ENCODE measurements at regions not wholly inside any gene's neighbourhood (a gene's known extent, or its start where the extent isn't known, plus 50 kb on each side); places are given as distances from the start of the nearest gene placed in this dataset.
"Not testable (repeated sequence)": the region's sequence is repeated elsewhere in the genome, so short reads cannot be mapped to it uniquely, and the experiment has no call there.

GRCh38 chr5:17929171-17929570 lies 294.9 kb downstream of the TAF11L14 start:
- no peaks in the 10 kb centered on the region for H3K4me1 ChIP-seq (ENCODE audit: insufficient read depth, low read length)
- no peaks in the 10 kb centered on the region for H3K27me3 ChIP-seq (ENCODE audit: control insufficient read depth in 1 of 2, insufficient read depth in 2 of 2, low read length in 2 of 2)
- H3K9ac ChIP-seq (ENCODE audit: low read length), result no peak overlapping the region
- no peaks in the 10 kb centered on the region for H3K36me3 ChIP-seq (ENCODE audit: insufficient read depth, low read length)
- no peak overlapping the region for H3K4me3 ChIP-seq (ENCODE audit: low read depth in 1 of 2, low read length in 2 of 2)
- H3K9me3 ChIP-seq (ENCODE audit: low read length), result peaks cover 4% of the 10 kb centered on the region
- no peak overlapping the region for H3K27ac ChIP-seq (ENCODE audit: low read depth, low read length)

DNA sequence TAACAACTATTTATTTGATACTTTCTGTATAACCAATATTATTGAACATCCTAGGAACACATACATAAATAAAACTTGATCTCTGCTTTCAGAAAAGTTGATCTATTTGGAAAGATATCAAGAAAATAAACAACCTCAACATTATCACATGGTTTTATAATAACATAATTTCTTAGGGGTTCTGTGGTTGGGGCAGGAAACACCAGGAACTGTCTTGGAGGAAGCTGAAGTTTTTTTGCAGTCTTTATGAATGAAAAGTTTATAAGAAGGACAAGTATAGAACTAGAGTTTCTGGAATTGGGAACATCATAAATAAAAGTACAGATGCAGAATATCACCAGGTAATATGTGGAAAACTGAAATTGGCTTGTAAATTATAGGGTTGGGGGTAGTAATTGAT lies 296.1 kb downstream of the TAF11L14 start:
- no peaks in the 10 kb centered on the region for H3K27me3 ChIP-seq (ENCODE audit: control insufficient read depth in 1 of 2, insufficient read depth in 2 of 2, low read length in 2 of 2)
- peaks cover 4% of the 10 kb centered on the region for H3K9me3 ChIP-seq (ENCODE audit: low read length)
- H3K4me3 ChIP-seq (ENCODE audit: low read depth in 1 of 2, low read length in 2 of 2), result no peak overlapping the region
- no peaks in the 10 kb centered on the region for H3K36me3 ChIP-seq (ENCODE audit: insufficient read depth, low read length)
- H3K27ac ChIP-seq (ENCODE audit: low read depth, low read length), result no peak overlapping the region
- no peak overlapping the region for H3K9ac ChIP-seq (ENCODE audit: low read length)
- H3K4me1 ChIP-seq (ENCODE audit: insufficient read depth, low read length), result no peaks in the 10 kb centered on the region

DNA sequence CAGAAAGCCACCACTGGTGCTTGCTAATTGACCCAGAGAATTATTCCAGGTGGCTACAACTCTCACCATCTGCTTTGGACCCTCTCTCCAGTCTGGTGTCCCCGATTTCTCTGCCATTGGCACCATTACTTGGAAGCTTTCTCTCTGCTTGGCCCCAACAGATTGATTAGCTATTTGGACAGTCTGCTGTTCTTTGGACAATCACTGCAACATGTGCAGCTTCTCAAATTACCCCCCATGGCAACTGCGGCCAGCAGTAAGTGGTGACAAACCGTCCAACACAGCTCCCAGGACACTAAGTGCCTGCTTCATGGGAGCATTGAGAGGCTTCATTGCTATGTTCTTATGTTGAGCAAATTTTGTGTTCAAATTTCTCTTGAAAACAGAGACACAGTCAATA lies 309.8 kb downstream of the TAF11L14 start:
- no peaks in the 10 kb centered on the region for H3K9me3 ChIP-seq (ENCODE audit: low read length)

GRCh38 chr5:17947029-17947428 lies 312.8 kb downstream of the TAF11L14 start:
- Histone ChIP-seq H3K27me3 (ENCODE audit: control insufficient read depth in 1 of 2, insufficient read depth in 2 of 2, low read length in 2 of 2) (no peaks in the 10 kb centered on the region), H3K27ac (ENCODE audit: low read depth, low read length) (no peak overlapping the region), H3K4me1 (ENCODE audit: insufficient read depth, low read length) (no peaks in the 10 kb centered on the region), H3K36me3 (ENCODE audit: insufficient read depth, low read length) (no peaks in the 10 kb centered on the region), H3K9me3 (ENCODE audit: low read length) (no peaks in the 10 kb centered on the region), H3K9ac (ENCODE audit: low read length) (no peak overlapping the region), H3K4me3 (ENCODE audit: low read depth in 1 of 2, low read length in 2 of 2) (no peak overlapping the region)

More for the DNA sequence above, 309.8 kb downstream of the TAF11L14 start:
- Histone ChIP-seq H3K4me1 (ENCODE audit: insufficient read depth, low read length) (no peaks in the 10 kb centered on the region), H3K4me3 (ENCODE audit: low read depth in 1 of 2, low read length in 2 of 2) (no peak overlapping the region), H3K27me3 (ENCODE audit: control insufficient read depth in 1 of 2, insufficient read depth in 2 of 2, low read length in 2 of 2) (no peaks in the 10 kb centered on the region), H3K36me3 (ENCODE audit: insufficient read depth, low read length) (no peaks in the 10 kb centered on the region), H3K9ac (ENCODE audit: low read length) (no peak overlapping the region), H3K27ac (ENCODE audit: low read depth, low read length) (no peak overlapping the region)

DNA sequence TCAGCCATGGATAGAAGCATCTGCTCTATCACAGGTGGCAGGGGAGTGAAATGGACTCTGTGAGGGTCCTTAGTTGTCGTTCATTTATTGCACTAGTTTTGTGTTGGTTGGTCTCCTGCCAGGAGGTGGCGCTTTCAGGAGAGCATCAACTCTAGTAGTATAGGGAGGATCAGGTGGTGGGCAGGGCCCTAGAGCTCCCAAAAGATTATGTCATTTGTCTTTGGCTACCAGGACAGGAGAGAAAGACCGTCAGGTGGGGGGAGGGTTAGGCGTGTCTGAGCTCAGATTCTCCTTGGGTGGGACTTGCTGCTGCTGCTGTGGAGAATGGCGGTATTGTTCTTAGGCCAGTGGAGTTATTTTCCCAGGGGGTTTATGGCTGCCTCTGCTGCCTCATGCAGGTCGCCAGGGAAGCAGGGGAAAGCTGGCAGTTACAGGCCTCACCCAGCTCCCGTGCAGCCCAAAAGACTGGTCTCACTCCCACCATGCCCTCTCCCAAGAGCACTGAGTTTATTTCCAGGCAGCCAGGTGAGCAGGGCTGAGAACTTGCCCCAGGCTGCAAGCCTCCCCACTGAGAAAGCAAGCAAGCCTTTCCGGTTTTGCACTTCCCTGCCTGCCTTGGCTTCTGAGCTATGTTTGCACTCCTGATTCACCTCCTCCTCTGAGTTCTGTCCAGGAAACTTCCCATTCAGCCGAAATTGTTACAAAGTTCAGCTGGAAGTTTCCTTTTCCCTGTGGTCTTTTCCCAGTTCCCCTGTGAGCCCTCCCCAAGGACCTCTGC lies 317.3 kb downstream of the TAF11L14 start:
- Histone ChIP-seq H3K27ac (ENCODE audit: low read depth, low read length) (no peak overlapping the region), H3K36me3 (ENCODE audit: insufficient read depth, low read length) (no peaks in the 10 kb centered on the region), H3K9me3 (ENCODE audit: low read length) (no peaks in the 10 kb centered on the region), H3K4me1 (ENCODE audit: insufficient read depth, low read length) (no peaks in the 10 kb centered on the region), H3K27me3 (ENCODE audit: control insufficient read depth in 1 of 2, insufficient read depth in 2 of 2, low read length in 2 of 2) (no peaks in the 10 kb centered on the region), H3K9ac (ENCODE audit: low read length) (no peak overlapping the region), H3K4me3 (ENCODE audit: low read depth in 1 of 2, low read length in 2 of 2) (no peak overlapping the region)

- H3K36me3 ChIP-seq (ENCODE audit: insufficient read depth, low read length), result no peaks in the 10 kb centered on the region
- H3K9ac ChIP-seq (ENCODE audit: low read length), result no peak overlapping the region
- no peaks in the 10 kb centered on the region for H3K9me3 ChIP-seq (ENCODE audit: low read length)
- no peak overlapping the region for H3K27ac ChIP-seq (ENCODE audit: low read depth, low read length)
- H3K4me3 ChIP-seq (ENCODE audit: low read depth in 1 of 2, low read length in 2 of 2), result no peak overlapping the region
- no peaks in the 10 kb centered on the region for H3K27me3 ChIP-seq (ENCODE audit: control insufficient read depth in 1 of 2, insufficient read depth in 2 of 2, low read length in 2 of 2)
- H3K4me1 ChIP-seq (ENCODE audit: insufficient read depth, low read length), result no peaks in the 10 kb centered on the region
These were observed 318.0 kb downstream of the TAF11L14 start for GRCh38 chr5:17952231-17952630.

GRCh38 chr5:17964067-17964466 lies 329.8 kb downstream of the TAF11L14 start:
- Histone ChIP-seq H3K4me3 (ENCODE audit: low read depth in 1 of 2, low read length in 2 of 2) (no peak overlapping the region), H3K9me3 (ENCODE audit: low read length) (no peaks in the 10 kb centered on the region), H3K4me1 (ENCODE audit: insufficient read depth, low read length) (no peaks in the 10 kb centered on the region), H3K27me3 (ENCODE audit: control insufficient read depth in 1 of 2, insufficient read depth in 2 of 2, low read length in 2 of 2) (no peaks in the 10 kb centered on the region), H3K9ac (ENCODE audit: low read length) (no peak overlapping the region), H3K36me3 (ENCODE audit: insufficient read depth, low read length) (no peaks in the 10 kb centered on the region), H3K27ac (ENCODE audit: low read depth, low read length) (no peak overlapping the region)

- no peaks in the 10 kb centered on the region for H3K4me1 ChIP-seq (ENCODE audit: insufficient read depth, low read length)
- no peak overlapping the region for H3K9ac ChIP-seq (ENCODE audit: low read length)
- H3K4me3 ChIP-seq (ENCODE audit: low read depth in 1 of 2, low read length in 2 of 2), result no peak overlapping the region
- no peaks in the 10 kb centered on the region for H3K27me3 ChIP-seq (ENCODE audit: control insufficient read depth in 1 of 2, insufficient read depth in 2 of 2, low read length in 2 of 2)
- no peak overlapping the region for H3K27ac ChIP-seq (ENCODE audit: low read depth, low read length)
- H3K36me3 ChIP-seq (ENCODE audit: insufficient read depth, low read length), result no peaks in the 10 kb centered on the region
- no peaks in the 10 kb centered on the region for H3K9me3 ChIP-seq (ENCODE audit: low read length)
These were observed 332.6 kb downstream of the TAF11L14 start for GRCh38 chr5:17966640-17967402.

DNA sequence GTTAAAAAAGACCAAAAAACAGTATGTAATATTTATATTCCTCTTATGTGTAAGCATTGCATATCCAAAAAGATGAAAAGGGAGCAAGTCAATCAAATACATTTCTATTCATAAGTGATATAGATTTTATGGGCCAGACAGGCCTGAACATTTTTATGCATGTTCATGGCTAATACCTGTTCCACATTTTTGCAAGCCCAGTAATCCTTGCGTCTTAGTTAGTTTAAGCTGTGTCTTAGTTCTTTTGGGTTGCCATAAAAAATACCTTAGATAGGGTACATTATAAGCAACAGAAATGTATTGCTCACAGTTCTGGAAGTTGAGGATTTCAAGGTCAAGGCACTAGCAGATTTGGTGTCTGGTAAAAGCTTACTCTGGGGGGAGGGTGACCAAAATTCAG lies 342.1 kb downstream of the TAF11L14 start:
- Histone ChIP-seq H3K9ac (ENCODE audit: low read length) (no peak overlapping the region), H3K4me1 (ENCODE audit: insufficient read depth, low read length) (no peaks in the 10 kb centered on the region), H3K27ac (ENCODE audit: low read depth, low read length) (no peak overlapping the region), H3K4me3 (ENCODE audit: low read depth in 1 of 2, low read length in 2 of 2) (no peak overlapping the region), H3K27me3 (ENCODE audit: control insufficient read depth in 1 of 2, insufficient read depth in 2 of 2, low read length in 2 of 2) (no peaks in the 10 kb centered on the region), H3K36me3 (ENCODE audit: insufficient read depth, low read length) (no peaks in the 10 kb centered on the region), H3K9me3 (ENCODE audit: low read length) (no peaks in the 10 kb centered on the region)

DNA sequence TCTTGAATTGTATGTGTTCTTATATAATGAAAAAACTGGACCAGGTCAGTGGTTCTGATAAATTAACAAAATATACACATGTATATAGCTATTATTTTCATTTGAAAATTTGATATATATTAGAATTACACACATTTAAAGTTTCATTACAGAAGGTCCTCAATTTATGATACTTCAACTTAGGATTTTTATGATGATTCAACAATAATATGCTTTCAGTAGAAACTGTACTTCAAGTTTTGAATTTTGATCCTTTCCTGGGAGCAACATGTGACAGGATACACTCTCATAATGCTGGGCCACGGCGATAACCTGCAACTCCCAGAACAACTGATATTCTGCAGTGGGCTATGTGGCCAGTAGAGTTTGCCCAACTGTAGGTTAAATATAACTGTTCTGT lies 344.7 kb downstream of the TAF11L14 start:
- H3K27ac ChIP-seq (ENCODE audit: low read depth, low read length), result no peak overlapping the region

GRCh38 chr5:17982626-17983025 lies 348.4 kb downstream of the TAF11L14 start:
- H3K9ac ChIP-seq (ENCODE audit: low read length); H3K4me1 ChIP-seq (ENCODE audit: insufficient read depth, low read length); H3K9me3 ChIP-seq (ENCODE audit: low read length); H3K4me3 ChIP-seq (ENCODE audit: low read depth in 1 of 2, low read length in 2 of 2); H3K36me3 ChIP-seq (ENCODE audit: insufficient read depth, low read length); H3K27ac ChIP-seq (ENCODE audit: low read depth, low read length); H3K27me3 ChIP-seq (ENCODE audit: control insufficient read depth in 1 of 2, insufficient read depth in 2 of 2, low read length in 2 of 2): not testable (repeated sequence)

More for the DNA sequence above, 344.7 kb downstream of the TAF11L14 start:
- Histone ChIP-seq H3K4me3 (ENCODE audit: low read depth in 1 of 2, low read length in 2 of 2) (no peak overlapping the region), H3K9ac (ENCODE audit: low read length) (no peak overlapping the region), H3K4me1 (ENCODE audit: insufficient read depth, low read length) (no peaks in the 10 kb centered on the region), H3K27me3 (ENCODE audit: control insufficient read depth in 1 of 2, insufficient read depth in 2 of 2, low read length in 2 of 2) (no peaks in the 10 kb centered on the region), H3K9me3 (ENCODE audit: low read length) (no peaks in the 10 kb centered on the region), H3K36me3 (ENCODE audit: insufficient read depth, low read length) (no peaks in the 10 kb centered on the region)

Measured in muscle layer of colon (tissue), 2 donors.